Ectodermal cell (in vitro differentiated cells): ENCODE measurements at regions not wholly inside any gene's neighbourhood (a gene's known extent, or its start where the extent isn't known, plus 50 kb on each side); places are given as distances from the start of the nearest gene placed in this dataset.

ENCODE experiments used
- H3K27ac ChIP-seq: 2 replicates; pipeline ENCODE4 v1.7.0; 2013; ENCODE audit warnings: mild to moderate bottlenecking, low read depth, low read length; ENCODE audit not compliant: insufficient read depth, poor library complexity, severe bottlenecking
- H3K27me3 ChIP-seq: 2 replicates; pipeline ENCODE4 v1.7.0; 2013; ENCODE audit warnings: mild to moderate bottlenecking, low read length; ENCODE audit not compliant: insufficient read depth, control insufficient read depth, poor library complexity, severe bottlenecking
- H3K36me3 ChIP-seq: one replicate; pipeline ENCODE4 v1.7.0; 2013; ENCODE audit warnings: low read length; ENCODE audit not compliant: control insufficient read depth, insufficient read depth
- H3K4me1 ChIP-seq: one replicate; pipeline ENCODE4 v1.7.0; 2013; ENCODE audit warnings: low read length; ENCODE audit not compliant: control insufficient read depth, insufficient read depth
- H3K4me3 ChIP-seq: 2 replicates; pipeline ENCODE4 v1.7.0; 2013; ENCODE audit warnings: low read depth, low read length, control low read depth; ENCODE audit not compliant: insufficient read depth
- H3K9me3 ChIP-seq: 2 replicates; pipeline ENCODE4 v1.7.0; 2013; ENCODE audit warnings: mild to moderate bottlenecking, low read length, moderate library complexity; ENCODE audit not compliant: control insufficient read depth
- WGBS, 2 experiments: methylation state at CpG; one replicate each; pipeline ENCODE4 v1.1.7; 2013; ENCODE audit warnings: missing lambda C conversion rate in 2 of 2; 5-methylcytosine and 5-hydroxymethylcytosine counted together

- 91 to 95% methylated on average over 2 of the region's 2 CpGs for WGBS, 2 experiments
- H3K9me3 ChIP-seq, result no peaks in the 10 kb centered on the region
- no peaks in the 10 kb centered on the region for H3K4me1 ChIP-seq
- H3K27ac ChIP-seq, result no peak overlapping the region
- no peaks in the 10 kb centered on the region for H3K27me3 ChIP-seq
- no peak overlapping the region for H3K4me3 ChIP-seq
- H3K36me3 ChIP-seq, result no peaks in the 10 kb centered on the region
Observed at GRCh38 chr3:191123946-191124345, 75.1 kb upstream of the OSTN start.

GRCh38 chr3:191123231-191123630, 75.8 kb upstream of the OSTN start:
- Histone ChIP-seq H3K27me3 (no peaks in the 10 kb centered on the region), H3K9me3 (no peaks in the 10 kb centered on the region), H3K27ac (no peak overlapping the region), H3K36me3 (no peaks in the 10 kb centered on the region), H3K4me1 (no peaks in the 10 kb centered on the region), H3K4me3 (no peak overlapping the region)

DNA sequence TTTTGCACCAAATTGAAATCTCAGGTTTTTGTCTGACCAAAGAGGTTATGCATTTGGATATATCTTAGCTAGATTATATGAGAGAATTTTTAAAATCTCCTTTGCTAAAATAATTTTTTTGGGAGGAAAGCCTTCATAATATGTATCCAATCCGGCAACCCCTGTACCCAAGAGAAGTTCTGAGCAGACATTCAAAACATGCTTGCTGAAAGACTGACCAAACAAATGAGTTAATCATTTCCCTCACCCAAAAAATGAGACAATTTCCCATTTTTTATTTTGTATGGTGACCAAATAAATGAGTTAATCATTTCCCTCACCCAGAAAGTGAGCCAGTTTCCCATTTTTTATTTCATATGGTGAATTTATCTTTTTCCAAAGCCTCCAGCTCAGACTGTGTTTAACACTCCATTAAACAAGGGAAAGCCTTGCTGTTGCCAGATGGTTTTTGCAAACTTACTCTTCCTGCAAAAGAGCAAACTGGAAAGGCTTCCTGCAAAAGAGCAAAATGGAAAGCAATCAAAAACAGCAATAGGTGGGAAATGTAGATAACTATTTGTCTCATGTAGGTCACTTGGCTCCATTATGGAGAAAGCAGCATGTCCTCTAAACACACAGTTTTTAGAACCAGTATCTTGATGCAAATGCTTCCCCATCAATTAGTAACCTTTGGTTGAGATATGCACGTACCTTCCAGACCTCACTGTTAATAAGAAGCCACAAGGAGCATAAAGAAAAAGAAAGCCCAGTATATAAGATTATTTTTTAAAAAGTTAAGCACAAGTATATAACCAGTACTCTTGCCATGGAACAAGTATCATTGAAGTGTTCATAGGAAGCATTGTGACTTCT, 78.4 kb upstream of the OSTN start:
- no peaks in the 10 kb centered on the region for H3K36me3 ChIP-seq
- H3K9me3 ChIP-seq, result no peaks in the 10 kb centered on the region
- no peaks in the 10 kb centered on the region for H3K27me3 ChIP-seq
- no peak overlapping the region for H3K27ac ChIP-seq
- WGBS, 2 experiments, result 88 to 92% methylated on average over 1 to 2 of the region's 2 CpGs
- no peak overlapping the region for H3K4me3 ChIP-seq
- no peaks in the 10 kb centered on the region for H3K4me1 ChIP-seq

DNA sequence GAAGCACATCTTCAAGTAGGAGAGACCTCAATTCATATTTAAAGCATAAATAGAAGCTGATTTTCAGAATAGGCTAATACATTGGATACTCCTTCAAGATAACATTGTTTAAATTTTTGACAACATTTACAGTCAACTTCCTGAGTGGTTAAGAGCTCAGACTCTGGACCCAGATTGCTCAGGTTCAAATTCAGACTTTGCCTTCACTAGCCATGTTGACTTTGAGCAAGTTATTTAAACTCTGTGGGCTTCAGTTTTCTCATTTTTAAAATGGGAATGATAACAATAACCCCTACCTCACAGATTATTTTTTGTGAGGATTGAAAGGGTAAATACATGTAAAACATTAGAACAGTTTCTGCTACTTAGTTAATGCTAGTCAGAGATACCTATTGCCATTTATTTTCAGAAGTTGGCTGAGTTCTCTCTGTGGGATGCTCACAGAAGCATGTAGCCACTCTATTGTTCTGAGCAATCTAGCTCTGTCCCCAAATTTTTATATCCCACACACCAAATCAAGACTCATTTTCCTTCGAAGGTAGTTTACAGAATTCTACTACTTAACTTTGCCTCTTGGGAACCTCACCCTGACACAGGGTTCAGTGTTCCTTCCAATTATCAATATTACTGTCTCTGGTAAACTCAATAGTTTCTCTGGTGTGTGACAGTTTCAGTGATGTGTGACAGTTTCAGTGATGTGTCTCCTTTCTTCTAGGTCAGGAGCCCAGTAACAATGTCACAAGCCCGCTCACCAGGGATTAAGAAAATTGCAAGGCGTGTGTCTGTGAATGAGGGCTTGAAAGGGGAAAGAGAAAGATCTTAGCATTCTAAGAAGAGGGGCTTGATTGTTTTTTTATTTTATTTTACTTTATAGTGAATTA, 79.4 kb upstream of the OSTN start:
- Histone ChIP-seq H3K36me3 (no peaks in the 10 kb centered on the region), H3K4me3 (no peak overlapping the region), H3K27me3 (no peaks in the 10 kb centered on the region), H3K27ac (no peak overlapping the region), H3K4me1 (no peaks in the 10 kb centered on the region), H3K9me3 (no peaks in the 10 kb centered on the region)
- WGBS, 2 experiments, result 73 to 83% methylated on average over 3 of the region's 3 CpGs

- H3K4me1 ChIP-seq, result no peaks in the 10 kb centered on the region
- 68 to 78% methylated on average over 3 of the region's 3 CpGs for WGBS, 2 experiments
Observed at GRCh38 chr3:191111722-191112121, 87.3 kb upstream of the OSTN start.

DNA sequence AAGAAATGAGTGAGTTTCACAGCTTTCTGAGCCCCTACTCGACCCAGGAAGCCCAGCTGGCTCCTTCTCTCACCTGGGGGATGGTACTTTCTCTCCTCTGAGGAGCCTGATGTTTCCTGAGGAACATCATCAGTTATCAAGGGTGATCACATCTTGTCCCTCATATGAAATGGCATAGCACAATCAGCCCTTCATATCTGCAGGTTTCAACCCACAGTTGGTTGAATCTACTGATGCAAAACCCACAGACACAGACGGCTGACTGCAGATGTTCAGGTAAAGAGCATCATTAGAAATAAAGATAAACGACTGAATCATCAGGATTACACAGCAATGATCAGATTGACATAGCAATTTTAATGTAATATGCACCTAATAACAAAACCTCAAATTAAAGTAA, 93.6 kb upstream of the OSTN start:
- Histone ChIP-seq H3K4me1 (no peaks in the 10 kb centered on the region), H3K27ac (no peak overlapping the region), H3K9me3 (no peaks in the 10 kb centered on the region), H3K4me3 (no peak overlapping the region), H3K36me3 (no peaks in the 10 kb centered on the region), H3K27me3 (no peaks in the 10 kb centered on the region)
- WGBS, 2 experiments, result 81 to 90% methylated on average over 3 of the region's 3 CpGs

More at GRCh38 chr3:191111722-191112121, 87.3 kb upstream of the OSTN start:
- H3K4me3 ChIP-seq, result no peak overlapping the region
- H3K36me3 ChIP-seq, result no peaks in the 10 kb centered on the region
- no peaks in the 10 kb centered on the region for H3K9me3 ChIP-seq
- H3K27ac ChIP-seq, result no peak overlapping the region
- no peaks in the 10 kb centered on the region for H3K27me3 ChIP-seq

GRCh38 chr3:191100516-191100915, 98.5 kb upstream of the OSTN start:
- H3K4me3 ChIP-seq, result no peak overlapping the region
- no peaks in the 10 kb centered on the region for H3K36me3 ChIP-seq
- no peak overlapping the region for H3K27ac ChIP-seq
- WGBS, 2 experiments, result 95 to 96% methylated on average over 4 of the region's 4 CpGs
- H3K27me3 ChIP-seq, result no peaks in the 10 kb centered on the region
- H3K9me3 ChIP-seq, result no peaks in the 10 kb centered on the region
- no peaks in the 10 kb centered on the region for H3K4me1 ChIP-seq

DNA sequence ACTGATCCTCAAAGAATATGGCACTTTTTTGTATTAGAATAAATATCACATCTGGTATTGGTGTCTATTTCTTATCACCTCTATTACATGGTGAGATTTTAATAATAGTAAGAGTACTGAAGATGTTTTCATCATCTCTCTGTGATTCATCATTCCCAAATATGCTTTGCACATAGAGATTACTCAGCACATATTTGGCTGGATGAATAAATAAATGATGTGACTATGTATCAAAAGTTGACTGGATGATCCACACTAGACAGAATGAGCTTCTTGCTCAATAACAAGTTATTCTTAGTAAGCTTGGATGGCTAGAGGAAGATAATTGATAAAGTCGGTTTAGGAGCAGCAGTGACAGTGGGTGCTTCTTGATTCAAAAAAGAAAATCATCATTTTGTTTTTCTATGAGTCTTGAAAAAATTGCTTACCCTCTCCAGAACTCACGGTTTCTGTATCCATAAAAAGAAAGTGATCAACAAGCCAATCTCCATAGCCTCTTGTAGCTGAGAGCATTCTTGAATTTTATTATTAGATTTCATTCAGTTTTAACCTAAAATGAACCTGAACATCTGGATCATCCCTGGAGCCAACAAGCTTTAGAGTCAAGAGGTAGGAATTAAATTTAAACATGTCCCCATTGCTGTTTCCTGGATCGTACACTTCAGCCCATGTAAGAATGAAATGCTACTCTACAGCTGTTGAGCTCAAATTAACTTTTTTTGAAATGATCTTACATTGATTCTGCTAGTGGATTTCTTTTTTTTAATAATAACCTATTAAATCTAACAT, 104.8 kb upstream of the OSTN start:
- no peaks in the 10 kb centered on the region for H3K4me1 ChIP-seq
- no peak overlapping the region for H3K4me3 ChIP-seq
- no peaks in the 10 kb centered on the region for H3K27me3 ChIP-seq
- WGBS, 2 experiments, result 78 to 89% methylated on average over 3 of the region's 3 CpGs
- H3K27ac ChIP-seq, result no peak overlapping the region
- H3K36me3 ChIP-seq, result no peaks in the 10 kb centered on the region
- H3K9me3 ChIP-seq, result no peaks in the 10 kb centered on the region

GRCh38 chr3:191087391-191087790, 111.7 kb upstream of the OSTN start:
- H3K27me3 ChIP-seq, result no peaks in the 10 kb centered on the region
- no peak overlapping the region for H3K27ac ChIP-seq
- H3K9me3 ChIP-seq, result no peaks in the 10 kb centered on the region
- no peaks in the 10 kb centered on the region for H3K4me1 ChIP-seq
- WGBS, 2 experiments, result 97 to 100% methylated on average over 1 to 3 of the region's 3 CpGs
- H3K36me3 ChIP-seq, result no peaks in the 10 kb centered on the region
- no peak overlapping the region for H3K4me3 ChIP-seq

DNA sequence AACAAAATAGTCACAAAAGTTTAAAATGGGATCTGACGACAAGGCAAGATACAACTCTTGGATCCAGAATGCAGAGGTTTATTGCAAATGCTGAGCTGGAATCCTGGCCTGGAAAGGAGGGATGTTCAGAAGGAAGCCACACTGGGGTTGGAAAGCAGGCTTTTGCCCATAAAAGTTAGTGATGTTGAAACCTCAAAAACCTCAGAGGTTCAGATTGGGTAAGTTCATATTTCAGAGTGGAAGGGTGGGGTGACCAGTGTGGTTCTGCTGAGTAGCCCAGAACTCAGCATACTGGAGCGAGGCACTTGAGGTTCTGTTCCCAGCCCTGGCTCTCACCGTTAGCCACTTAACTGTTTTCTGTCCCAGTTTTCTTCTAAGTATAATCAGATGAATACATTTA, 114.0 kb upstream of the OSTN start:
- Histone ChIP-seq H3K36me3 (no peaks in the 10 kb centered on the region), H3K4me1 (no peaks in the 10 kb centered on the region), H3K27me3 (no peaks in the 10 kb centered on the region), H3K4me3 (no peak overlapping the region), H3K9me3 (no peaks in the 10 kb centered on the region), H3K27ac (no peak overlapping the region)
- WGBS, 2 experiments, result 94 to 96% methylated on average over 3 of the region's 3 CpGs
